ENCODE measurements at regions not wholly inside any gene's neighbourhood (a gene's known extent, or its start where the extent isn't known, plus 50 kb on each side); places are given as distances from the start of the nearest gene placed in this dataset.

DNA sequence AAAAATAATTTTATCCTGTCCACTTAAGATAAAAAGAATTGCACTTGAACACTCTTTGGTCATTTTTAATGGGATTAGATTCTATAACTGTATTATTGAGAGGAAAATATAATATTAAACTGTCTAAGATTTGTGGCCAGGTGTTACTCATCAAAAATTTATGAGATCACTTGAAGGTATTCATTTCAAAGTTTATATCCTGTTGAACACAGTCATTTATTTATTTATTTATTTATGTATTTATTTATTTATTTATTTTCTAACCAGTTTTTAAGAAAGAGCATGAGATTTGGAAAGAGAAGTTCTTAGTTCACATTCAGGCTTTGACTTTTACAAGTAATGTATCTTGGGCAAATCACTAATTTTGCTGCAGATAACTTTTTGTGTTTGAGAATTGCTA lies 692.7 kb downstream of the LTN1 start:
- no peak overlapping the region for H3K4me3 Mint-ChIP-seq
- Histone ChIP-seq H4K20me1 (ENCODE audit: control insufficient read depth, insufficient read depth, low read length, poor library complexity, severe bottlenecking) (no peaks in the 10 kb centered on the region), H3K27me3 (replicated peaks in 1 of 4; ENCODE audit: control extremely low read depth in 1 of 4, control insufficient read depth in 3 of 4, insufficient read depth in 4 of 4, low read length in 3 of 4) (no peaks in the 10 kb centered on the region), H3K4me2 (replicated peaks; ENCODE audit: low read depth, low read length, poor library complexity, severe bottlenecking) (no peak overlapping the region), H3K9ac (ENCODE audit: low read length) (no peak overlapping the region), H3K79me2 (ENCODE audit: control insufficient read depth, insufficient read depth, low read length) (no peaks in the 10 kb centered on the region), H3K4me3 (ENCODE audit: control extremely low read depth in 1 of 5, extremely low read depth in 1 of 5, insufficient read depth in 1 of 5, low read depth in 2 of 5, low read length in 4 of 5) (no peak overlapping the region), H3K9me3 (ENCODE audit: control extremely low read depth in 1 of 3, control insufficient read depth in 2 of 3, insufficient read depth in 1 of 3, low read length in 2 of 3) (no peaks in the 10 kb centered on the region), H2AFZ (ENCODE audit: insufficient read depth, low read depth, low read length, poor library complexity, severe bottlenecking) (no peak overlapping the region), H3K36me3 (replicated peaks in 1 of 2; ENCODE audit: control extremely low read depth in 1 of 2, control insufficient read depth in 1 of 2, extremely low read depth in 1 of 2, insufficient read depth in 2 of 2, low read length in 1 of 2) (no peaks in the 10 kb centered on the region), H3K27ac (ENCODE audit: low read length in 2 of 2) (no peak overlapping the region), H3K4me1 (ENCODE audit: control insufficient read depth in 2 of 2, insufficient read depth in 2 of 2, low read length in 2 of 2) (no peaks in the 10 kb centered on the region)
- no peaks in the 10 kb centered on the region for H3K4me1 Mint-ChIP-seq
- no peaks in the 10 kb centered on the region for H3K9me3 Mint-ChIP-seq (ENCODE audit: insufficient read depth)
- H3K27ac Mint-ChIP-seq, result no peak overlapping the region
- intact Hi-C loops (cut with micrococcal nuclease), result no loop called here
- ChIA-PET CTCF (no interaction called here), POLR2A (no interaction called here)
- H3K27me3 Mint-ChIP-seq, result no peaks in the 10 kb centered on the region
- TF ChIP-seq, protein P1, sequence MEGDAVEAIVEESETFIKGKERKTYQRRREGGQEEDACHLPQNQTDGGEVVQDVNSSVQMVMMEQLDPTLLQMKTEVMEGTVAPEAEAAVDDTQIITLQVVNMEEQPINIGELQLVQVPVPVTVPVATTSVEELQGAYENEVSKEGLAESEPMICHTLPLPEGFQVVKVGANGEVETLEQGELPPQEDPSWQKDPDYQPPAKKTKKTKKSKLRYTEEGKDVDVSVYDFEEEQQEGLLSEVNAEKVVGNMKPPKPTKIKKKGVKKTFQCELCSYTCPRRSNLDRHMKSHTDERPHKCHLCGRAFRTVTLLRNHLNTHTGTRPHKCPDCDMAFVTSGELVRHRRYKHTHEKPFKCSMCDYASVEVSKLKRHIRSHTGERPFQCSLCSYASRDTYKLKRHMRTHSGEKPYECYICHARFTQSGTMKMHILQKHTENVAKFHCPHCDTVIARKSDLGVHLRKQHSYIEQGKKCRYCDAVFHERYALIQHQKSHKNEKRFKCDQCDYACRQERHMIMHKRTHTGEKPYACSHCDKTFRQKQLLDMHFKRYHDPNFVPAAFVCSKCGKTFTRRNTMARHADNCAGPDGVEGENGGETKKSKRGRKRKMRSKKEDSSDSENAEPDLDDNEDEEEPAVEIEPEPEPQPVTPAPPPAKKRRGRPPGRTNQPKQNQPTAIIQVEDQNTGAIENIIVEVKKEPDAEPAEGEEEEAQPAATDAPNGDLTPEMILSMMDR (IDR thresholded peaks at IDR 0.05), result no peak
- TF ChIP-seq EZH2 (IDR thresholded peaks at IDR 0.05; ENCODE audit: borderline replicate concordance, insufficient read depth, low read depth, low read length, poor library complexity, severe bottlenecking), result no peak
- ATAC-seq (ENCODE audit: low read depth), result no peak
- no peak for DNase-seq

DNA sequence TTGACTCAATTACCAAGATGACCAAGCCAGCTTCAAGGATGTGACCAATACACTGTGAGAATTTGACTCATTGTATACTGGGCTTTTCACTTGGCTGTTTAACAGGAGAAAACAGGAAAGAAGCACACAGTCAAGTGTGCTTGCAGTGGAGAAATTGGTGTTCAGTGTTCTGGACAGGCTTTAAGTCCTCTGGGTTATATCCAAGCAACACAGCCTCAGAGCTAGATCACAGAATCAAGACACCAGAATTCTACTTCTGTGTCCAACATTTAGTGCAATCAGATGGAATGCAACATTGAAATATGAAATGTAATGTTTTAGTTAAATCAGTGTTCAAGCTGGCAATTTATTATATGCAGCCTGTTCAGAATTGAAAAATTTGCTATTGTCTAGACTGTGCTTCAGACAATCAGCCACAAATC lies 694.4 kb downstream of the LTN1 start:
- no peaks in the 10 kb centered on the region for H3K9me3 ChIP-seq (ENCODE audit: control extremely low read depth in 1 of 3, control insufficient read depth in 2 of 3, insufficient read depth in 1 of 3, low read length in 2 of 3)

More for the DNA sequence above, 694.4 kb downstream of the LTN1 start:
- no peaks in the 10 kb centered on the region for H3K9me3 Mint-ChIP-seq (ENCODE audit: insufficient read depth)
- intact Hi-C loops (cut with micrococcal nuclease), result no loop called here
- TF ChIP-seq EZH2 (IDR thresholded peaks at IDR 0.05; ENCODE audit: borderline replicate concordance, insufficient read depth, low read depth, low read length, poor library complexity, severe bottlenecking), result no peak
- TF ChIP-seq, protein P1 (IDR thresholded peaks at IDR 0.05), result no peak
- H3K27me3 ChIP-seq (replicated peaks in 1 of 4; ENCODE audit: control extremely low read depth in 1 of 4, control insufficient read depth in 3 of 4, insufficient read depth in 4 of 4, low read length in 3 of 4), result no peaks in the 10 kb centered on the region
- H3K27me3 Mint-ChIP-seq, result no peaks in the 10 kb centered on the region
- no peak overlapping the region for H3K4me2 ChIP-seq (replicated peaks; ENCODE audit: low read depth, low read length, poor library complexity, severe bottlenecking)
- no peak overlapping the region for H3K27ac ChIP-seq (ENCODE audit: low read length in 2 of 2)
- ATAC-seq (ENCODE audit: low read depth) (no peak), DNase-seq (no peak)
- H3K79me2 ChIP-seq (ENCODE audit: control insufficient read depth, insufficient read depth, low read length), result no peaks in the 10 kb centered on the region
- H3K4me1 ChIP-seq (ENCODE audit: control insufficient read depth in 2 of 2, insufficient read depth in 2 of 2, low read length in 2 of 2), result no peaks in the 10 kb centered on the region
- no peak overlapping the region for H3K4me3 Mint-ChIP-seq
- ChIA-PET POLR2A (no interaction called here), CTCF (no interaction called here)
- no peaks in the 10 kb centered on the region for H3K36me3 ChIP-seq (replicated peaks in 1 of 2; ENCODE audit: control extremely low read depth in 1 of 2, control insufficient read depth in 1 of 2, extremely low read depth in 1 of 2, insufficient read depth in 2 of 2, low read length in 1 of 2)
- H4K20me1 ChIP-seq (ENCODE audit: control insufficient read depth, insufficient read depth, low read length, poor library complexity, severe bottlenecking), result no peaks in the 10 kb centered on the region
- H3K27ac Mint-ChIP-seq, result no peak overlapping the region
- no peak overlapping the region for H3K4me3 ChIP-seq (ENCODE audit: control extremely low read depth in 1 of 5, extremely low read depth in 1 of 5, insufficient read depth in 1 of 5, low read depth in 2 of 5, low read length in 4 of 5)
- no peaks in the 10 kb centered on the region for H3K4me1 Mint-ChIP-seq
- H3K9ac ChIP-seq (ENCODE audit: low read length), result no peak overlapping the region
- no peak overlapping the region for H2AFZ ChIP-seq (ENCODE audit: insufficient read depth, low read depth, low read length, poor library complexity, severe bottlenecking)
